22Rv1 (cell line): ENCODE measurements at regions not wholly inside any gene's neighbourhood (a gene's known extent, or its start where the extent isn't known, plus 50 kb on each side); places are given as distances from the start of the nearest gene placed in this dataset.

Experiments used
- H3K27ac ChIP-seq: fragments of 450-650 bp; 2 replicates; pipeline ENCODE4 v1.5.1; 2017
- CTCF ChIP-seq: fragments of 450-650 bp; IDR thresholded peaks from 2 replicates; pipeline ENCODE4 v1.5.1; 2017; ENCODE audit warnings: mild to moderate bottlenecking
- ZFX ChIP-seq: fragments of 450-650 bp; IDR thresholded peaks from 2 replicates; pipeline ENCODE4 v1.6.1; 2017; ENCODE audit warnings: antibody characterized with exemption, borderline replicate concordance

GRCh38 chr18:38456253-38456652, 890.7 kb upstream of the CELF4 start:
- TF ChIP-seq ZFX = no peak
- no peak for TF ChIP-seq CTCF
- H3K27ac ChIP-seq = no peak overlapping the region

DNA sequence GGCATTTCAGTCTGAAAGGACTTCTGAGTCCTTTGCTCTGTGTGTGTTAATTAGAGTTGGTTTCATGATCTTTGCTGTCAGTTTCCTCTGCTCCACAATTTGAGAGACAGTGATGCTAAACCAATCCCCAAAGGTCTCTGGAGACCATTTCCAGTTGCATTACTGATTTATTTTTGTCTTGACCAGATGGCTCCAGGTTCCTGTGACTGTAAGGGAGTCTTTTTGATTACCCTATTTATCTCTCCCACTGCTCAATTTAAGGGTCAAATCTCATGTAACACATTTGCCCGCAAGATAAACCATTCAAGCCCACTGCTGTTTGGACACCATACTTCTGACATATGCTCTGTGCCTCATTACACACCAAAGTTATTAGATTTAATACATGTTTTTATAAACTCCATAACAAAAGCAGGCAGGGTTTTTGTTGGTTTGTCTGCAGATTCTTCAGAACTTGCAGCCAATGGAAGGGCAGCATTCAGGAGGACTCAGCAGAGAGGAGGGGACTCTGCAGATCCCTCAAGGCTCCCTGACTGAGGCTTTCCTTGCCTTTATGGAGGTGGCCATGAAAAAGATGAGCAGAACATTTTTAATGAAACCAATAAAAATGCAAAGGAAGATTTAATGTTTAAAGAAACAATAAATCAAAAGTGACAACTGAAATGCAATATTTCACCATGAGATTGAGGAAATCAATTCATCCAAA, 889.3 kb upstream of the CELF4 start:
- TF ChIP-seq ZFX (no peak), CTCF (no peak)
- H3K27ac ChIP-seq = no peak overlapping the region

DNA sequence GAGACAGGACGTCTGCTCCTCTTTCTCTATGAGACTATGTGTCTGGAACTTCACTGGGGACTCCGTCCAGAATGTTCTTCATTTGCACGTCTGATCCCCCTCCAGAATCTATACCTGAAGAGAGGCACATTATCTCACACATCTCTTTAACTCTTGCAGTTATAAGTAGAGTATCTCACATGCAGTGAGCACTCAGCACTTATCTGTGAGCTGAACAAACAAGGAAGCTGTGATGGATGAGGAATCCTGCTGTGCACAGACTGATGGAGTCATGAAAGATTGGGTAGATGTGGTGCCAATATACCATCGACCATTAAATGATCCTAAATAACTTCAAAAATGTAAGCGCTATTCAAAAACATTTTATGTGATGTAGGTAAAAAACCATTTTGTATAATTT, 888.3 kb upstream of the CELF4 start:
- TF ChIP-seq ZFX = no peak
- no peak for TF ChIP-seq CTCF
- H3K27ac ChIP-seq = no peak overlapping the region

- TF ChIP-seq CTCF (no peak), ZFX (no peak)
- no peak overlapping the region for H3K27ac ChIP-seq
These were observed 885.3 kb upstream of the CELF4 start for GRCh38 chr18:38450876-38451275.

DNA sequence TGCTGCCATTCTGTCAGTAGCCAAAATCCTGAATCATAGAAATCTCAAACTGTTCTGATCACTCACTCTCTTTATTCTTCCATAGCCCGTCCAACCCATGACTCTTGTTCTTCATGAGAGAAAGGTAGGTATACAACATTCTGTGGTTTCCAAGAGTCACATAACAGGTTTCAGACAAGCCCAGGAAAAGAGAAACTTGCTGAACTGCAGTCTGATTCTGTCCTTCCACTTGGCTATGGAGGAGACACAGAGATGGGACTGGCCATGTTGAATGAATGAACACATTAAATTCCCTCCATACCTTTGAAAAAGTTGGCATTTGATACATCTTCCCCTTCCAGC, 880.2 kb upstream of the CELF4 start:
- TF ChIP-seq CTCF = no peak
- TF ChIP-seq ZFX = no peak
- no peak overlapping the region for H3K27ac ChIP-seq

- TF ChIP-seq CTCF = no peak
- no peak for TF ChIP-seq ZFX
- H3K27ac ChIP-seq = no peak overlapping the region
These were observed 879.6 kb upstream of the CELF4 start for GRCh38 chr18:38444971-38445803.

- TF ChIP-seq ZFX (no peak), CTCF (no peak)
- no peak overlapping the region for H3K27ac ChIP-seq
These were observed 862.1 kb upstream of the CELF4 start for GRCh38 chr18:38427736-38428135.
